TTC549 (cell line): ENCODE measurements at regions not wholly inside any gene's neighbourhood (a gene's known extent, or its start where the extent isn't known, plus 50 kb on each side); places are given as distances from the start of the nearest gene placed in this dataset.
"Not testable (repeated sequence)": the region's sequence is repeated elsewhere in the genome, so short reads cannot be mapped to it uniquely, and the experiment has no call there.

Source experiments
- FAIRE-seq: peaks from 2 replicates; lab custom pipeline; 2012; peaks lifted over from hg19 to GRCh38; lab: Jason Lieb, UNC

DNA sequence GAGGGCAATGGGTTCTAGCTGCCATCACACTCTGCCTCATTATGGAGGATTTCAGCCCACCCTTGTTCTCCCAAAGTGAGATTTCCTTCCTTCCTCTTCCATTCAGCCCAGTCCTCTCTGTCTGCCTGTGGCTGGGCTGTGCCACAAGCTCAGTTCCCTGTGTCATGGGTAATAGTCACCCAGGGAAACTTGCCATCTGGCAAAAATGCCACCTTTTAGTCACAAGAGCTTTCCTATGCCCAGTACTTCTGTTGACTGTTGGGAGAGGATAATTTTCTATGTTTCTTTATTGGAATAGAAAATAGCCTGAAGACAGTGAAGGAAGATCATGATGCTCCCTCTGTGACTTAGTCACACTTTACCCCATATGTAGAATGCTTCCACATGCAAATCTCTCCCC lies 71.4 kb downstream of the TLR4 start:
- no peak for FAIRE-seq

DNA sequence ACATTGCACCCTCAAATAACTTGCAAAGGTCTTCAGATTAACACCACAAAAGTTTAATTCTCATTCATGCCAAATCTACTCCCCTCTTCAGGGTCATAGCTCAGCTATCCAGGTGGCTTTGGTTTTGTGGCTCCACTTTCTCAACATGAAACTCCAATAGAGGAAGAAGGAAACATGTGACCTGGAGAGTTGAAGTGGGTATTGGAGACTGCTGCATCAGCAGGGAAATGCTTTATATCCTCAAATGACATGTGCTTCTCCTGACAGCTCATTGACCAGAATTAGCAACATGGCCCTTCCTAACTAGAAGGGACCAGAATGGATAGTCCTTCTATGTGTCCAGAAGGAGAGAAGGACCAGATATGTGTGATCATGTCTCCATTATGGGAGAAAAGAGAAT lies 73.6 kb downstream of the TLR4 start:
- no peak for FAIRE-seq

DNA sequence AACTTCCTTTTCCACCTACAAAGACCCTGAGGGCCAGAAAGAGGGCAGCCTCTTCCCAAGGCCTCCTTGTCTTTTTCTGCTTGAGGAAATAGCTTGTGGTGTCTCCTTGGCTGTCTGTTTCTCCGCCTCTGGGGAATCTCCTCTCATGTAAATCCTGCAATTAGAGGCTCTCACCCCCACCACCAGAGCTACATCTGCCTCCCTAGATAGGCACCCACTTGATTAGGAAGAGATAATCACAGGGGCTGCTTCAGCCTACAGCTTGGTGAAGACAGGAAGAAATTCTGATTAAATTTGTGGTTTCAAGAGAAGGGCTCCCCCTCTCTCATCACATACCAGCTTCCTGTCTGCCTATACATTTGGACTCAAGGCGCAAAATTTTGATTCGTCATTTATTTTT lies 75.6 kb downstream of the TLR4 start:
- FAIRE-seq: no peak

DNA sequence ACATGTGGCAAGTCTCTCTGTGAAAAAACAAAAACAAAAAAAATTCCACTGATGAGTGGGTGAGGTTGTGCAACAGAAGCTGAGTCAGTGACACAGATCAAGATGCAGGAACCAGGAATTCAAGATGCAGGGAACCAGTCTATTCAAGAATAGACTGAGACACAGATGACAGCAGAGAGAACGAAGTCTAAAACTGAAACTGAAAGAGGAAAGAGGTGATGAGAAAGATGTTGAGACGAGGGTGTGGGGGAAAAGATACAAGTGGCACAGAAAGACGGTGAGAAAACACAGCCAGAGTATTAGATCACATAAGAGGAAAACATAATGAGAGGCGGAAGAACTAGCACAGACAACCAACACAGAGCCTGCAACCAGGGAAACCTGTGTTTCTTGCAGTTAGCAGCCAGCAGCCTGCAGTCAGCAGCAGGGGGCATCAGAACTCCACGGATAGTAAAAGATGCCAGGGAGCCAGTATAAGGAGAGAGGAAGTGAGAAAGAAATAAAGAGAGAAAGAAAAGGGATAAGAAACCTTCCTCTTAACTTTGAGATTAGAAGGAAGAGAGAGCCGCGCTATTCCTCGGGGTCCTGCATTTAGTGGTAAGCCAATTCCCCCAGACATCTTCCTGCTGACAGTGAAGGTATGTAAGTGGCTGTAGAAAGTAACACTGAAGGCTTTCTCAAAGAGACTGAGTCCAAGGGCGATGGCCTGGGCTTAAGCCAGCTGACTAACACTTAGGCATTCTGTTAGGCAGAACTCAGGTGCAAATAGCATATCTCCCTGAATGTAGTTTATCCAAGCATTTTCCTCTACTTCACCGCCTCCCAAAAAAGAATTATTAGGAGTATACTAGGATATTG lies 79.0 kb downstream of the TLR4 start:
- FAIRE-seq: no peak

DNA sequence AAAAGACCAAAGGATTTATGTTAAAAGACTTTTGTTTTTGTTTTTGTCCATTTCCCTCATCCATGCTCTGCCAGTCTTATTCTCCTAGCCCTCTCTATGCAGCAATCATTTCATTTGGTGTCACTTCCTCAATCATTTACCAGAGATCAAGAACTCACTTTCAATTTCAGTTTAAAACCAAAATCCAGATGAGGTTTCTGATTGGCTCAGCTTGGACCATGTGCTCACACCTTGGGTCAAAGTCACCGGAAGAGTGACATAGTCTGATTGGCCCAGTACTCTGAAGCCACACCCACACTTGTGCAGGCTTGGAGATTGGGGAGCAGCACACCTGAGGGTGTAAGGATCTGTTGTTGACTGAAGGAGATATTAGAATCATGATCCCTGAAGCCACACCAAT lies 79.6 kb downstream of the TLR4 start:
- no peak for FAIRE-seq

DNA sequence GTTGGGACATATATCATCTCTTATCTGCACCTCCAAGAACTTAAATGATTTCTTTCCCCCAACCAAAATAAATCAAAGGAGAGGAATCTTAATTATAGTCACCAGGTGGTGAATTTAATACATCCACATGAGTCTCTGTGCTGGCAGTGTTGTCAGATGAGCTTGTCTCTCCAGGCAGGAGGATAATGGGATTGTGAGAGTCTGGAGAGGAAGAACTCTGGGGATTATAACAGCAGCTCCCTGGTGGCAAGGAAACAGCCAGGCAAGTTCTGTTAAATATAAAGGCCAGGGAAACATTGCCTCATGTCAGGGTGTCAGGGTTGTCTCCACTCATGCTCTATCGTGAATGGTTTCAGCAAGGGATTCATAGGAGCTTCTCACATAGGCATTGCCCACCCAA lies 80.8 kb downstream of the TLR4 start:
- FAIRE-seq: no peak

DNA sequence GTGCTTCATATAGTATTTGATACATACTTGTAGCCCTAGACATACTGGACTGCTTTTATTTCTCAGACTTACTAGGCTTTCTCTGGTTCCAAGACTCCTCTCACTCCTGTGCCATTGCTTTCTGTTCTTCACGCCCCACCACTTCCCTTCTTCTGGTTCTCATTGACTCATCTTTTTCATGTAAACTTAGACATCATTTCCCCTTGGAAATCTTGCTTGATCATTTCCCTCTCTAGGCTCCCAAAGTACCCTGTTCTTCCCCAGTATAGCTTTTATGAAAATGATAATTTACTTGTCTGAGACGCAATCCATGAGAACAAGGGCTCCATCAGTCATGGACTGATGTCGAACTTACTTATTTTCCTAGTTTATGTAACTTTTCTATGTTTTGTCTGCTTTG lies 83.5 kb downstream of the TLR4 start:
- no peak for FAIRE-seq

DNA sequence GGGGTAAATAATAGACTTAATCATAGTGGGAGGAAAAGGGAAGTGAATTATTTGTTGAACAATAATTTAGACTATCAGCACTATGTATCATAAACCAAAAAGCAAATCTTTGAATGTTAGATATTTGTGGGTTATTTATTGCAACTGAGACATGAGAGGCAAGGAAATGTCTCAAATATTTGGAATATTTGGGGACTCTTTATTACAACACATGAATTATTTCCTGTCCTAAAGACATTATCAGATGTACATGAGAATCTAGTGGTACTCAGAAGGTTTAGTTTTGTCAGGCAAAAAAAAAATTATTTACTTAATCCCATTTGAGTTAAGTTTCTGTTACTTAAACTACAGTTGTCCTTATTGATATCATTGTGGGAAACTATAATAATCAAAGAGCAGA lies 91.1 kb downstream of the TLR4 start:
- FAIRE-seq: no peak

DNA sequence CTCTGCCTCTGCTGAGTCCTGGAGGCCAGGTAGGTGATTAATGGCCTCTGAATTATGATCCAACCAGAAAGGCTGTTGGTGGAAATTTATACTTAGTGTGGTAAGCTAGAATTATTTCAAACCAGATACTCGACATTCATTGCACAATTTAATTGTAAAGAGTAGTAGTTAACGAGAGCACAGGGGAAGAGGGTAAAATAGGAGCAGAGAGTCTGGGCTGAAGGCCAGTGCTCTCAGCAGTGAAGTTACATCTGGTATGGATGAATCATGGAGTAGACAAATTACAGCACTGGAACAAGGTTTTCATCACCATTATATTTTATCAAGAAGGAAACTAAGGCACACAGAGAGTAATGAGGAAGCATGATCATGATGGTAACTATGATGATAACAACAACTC lies 92.5 kb downstream of the TLR4 start:
- no peak for FAIRE-seq

DNA sequence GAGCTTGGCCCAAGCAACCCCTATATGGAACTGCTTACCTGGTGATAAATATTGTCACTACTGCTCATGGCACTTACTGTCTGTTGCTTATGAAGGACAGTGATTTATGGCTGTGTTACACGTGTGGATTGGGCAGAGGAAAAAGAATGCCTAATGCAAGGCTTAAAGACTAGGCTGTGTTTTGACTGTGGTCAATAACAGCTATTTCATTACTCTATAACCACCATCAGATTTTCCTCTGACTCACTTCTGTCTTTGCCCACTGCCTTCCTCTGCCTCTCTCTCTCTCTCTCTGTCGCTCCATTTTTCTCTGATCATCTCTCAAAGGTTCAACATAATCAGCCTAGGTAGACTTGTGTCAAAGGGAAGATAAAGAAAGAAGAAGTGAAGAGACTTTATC lies 96.2 kb downstream of the TLR4 start:
- no peak for FAIRE-seq

DNA sequence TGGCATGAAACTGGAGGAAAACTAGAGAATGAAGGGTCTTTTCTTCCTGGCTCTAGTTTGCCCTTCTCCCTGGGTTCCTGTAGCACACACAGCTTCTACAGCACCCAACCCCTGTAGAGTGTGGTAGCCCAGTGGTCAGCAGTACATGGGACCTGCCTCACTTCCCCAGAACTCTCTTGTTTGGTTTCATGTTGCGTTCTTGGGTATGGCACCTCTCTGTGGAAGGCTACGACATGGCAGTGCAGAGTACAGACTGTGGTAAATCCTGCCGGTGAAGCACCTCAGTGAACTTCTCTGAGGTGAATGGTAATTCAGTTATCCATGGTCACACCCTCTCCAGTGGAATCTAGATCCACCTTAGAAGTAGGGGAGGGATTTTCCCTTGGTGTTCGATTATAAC lies 105.5 kb downstream of the TLR4 start:
- FAIRE-seq: no peak

DNA sequence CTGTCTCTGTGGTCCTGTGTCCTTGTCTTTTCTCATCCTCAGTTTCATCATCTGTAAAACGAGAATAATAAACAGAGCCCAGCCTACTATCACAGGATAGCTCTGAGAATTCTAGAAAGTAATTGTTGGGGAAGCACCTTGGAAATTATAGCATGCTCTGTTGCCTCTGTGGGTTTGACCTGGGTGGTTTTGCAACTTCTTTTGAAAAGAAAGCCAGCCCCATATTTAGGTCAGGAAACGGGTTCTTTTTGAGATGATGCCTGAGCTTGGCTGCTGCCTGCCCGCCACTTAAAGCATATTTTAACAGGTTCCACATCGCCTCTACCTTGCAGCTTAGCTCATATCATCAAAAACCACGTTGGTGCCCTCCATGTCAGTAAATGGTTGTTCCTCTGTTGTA lies 111.1 kb downstream of the TLR4 start:
- no peak for FAIRE-seq

DNA sequence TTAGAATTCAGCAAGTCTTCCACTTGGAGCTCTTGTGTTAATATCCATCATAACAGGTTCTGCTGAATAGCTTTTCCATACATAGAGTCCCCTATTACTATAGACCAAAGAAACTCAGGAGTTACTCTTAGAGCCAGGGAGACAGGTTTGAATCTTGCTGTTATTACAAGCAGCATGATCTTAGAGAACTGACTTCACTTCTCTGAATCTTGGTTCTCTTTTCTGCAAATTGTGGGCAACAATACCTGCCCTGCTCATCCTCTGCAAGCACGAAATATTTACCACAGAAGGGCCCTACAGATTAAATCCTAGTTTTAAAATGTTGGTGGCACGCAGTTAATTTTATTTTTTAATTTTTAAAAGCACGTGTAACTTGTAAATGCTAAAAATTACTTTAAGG lies 111.7 kb downstream of the TLR4 start:
- no peak for FAIRE-seq

DNA sequence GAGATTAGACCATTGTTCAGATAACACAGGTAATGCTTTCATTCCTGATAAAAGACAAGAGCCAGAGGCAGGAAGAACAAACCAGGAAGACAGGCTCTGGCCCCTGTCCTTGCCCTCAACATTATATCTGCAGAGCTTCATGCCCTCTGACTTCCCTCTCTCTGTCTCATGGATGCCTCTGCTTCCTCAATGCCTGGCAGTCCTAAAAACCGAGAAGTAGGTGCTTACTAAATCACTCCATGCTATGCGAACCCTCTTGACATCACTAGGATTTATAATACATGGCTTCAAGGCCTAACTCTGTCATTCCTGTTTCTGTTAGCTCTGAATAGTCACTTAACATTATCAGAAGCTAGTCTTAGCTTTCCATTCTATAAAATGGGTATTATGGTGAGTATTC lies 117.8 kb downstream of the TLR4 start:
- FAIRE-seq: no peak

DNA sequence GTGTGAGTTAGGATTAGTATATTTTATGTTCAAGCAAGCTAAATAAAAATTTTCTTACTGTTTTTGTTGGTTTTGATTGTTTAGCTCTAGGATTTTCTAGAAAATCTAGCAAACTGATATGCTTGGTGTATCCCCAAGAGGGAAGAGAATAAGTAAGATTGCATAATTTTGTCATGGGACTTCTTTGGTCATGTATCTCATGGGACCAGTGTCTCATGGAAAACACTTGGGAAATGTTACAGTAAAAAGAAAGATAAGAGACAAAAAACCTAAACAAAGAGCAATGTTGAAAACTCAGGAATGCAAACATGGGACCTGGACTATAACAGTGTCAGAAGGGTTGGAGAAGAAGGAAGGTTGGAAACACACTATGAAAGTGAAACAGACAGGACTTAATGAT lies 119.4 kb downstream of the TLR4 start:
- FAIRE-seq: no peak

DNA sequence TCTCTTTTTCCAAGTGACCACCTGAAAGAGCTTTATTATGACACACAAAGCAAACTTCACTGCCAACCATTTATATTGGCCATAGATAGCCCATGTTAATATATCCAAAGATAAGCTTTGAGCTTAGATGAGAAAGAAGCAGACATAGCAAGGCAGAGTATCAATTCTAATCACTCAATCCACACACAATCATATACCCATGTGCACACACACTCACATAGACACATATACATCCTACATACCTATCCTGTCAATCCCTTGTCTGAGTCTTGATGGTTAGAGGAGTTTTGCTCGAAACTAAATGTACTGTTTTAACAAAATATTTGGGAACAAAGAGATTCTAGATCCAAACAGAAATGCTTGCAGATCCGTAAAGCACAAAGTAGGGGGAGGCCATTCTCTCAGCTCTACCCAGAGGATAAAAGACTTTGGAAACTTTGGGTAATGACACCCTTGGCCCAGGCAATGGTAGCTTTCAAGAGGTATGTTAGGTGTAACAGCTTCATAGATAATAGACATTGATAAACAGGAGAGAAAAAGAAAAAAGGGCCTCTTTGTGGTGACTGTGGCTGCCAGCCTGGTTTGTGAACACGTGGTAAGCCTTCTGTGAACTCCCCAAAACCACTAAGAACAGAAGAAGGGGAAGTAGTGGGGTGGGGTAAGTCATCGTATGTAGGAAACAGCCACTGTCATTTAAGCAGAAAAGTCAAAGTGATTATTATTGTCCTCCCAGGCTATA lies 121.6 kb downstream of the TLR4 start:
- FAIRE-seq: no peak

DNA sequence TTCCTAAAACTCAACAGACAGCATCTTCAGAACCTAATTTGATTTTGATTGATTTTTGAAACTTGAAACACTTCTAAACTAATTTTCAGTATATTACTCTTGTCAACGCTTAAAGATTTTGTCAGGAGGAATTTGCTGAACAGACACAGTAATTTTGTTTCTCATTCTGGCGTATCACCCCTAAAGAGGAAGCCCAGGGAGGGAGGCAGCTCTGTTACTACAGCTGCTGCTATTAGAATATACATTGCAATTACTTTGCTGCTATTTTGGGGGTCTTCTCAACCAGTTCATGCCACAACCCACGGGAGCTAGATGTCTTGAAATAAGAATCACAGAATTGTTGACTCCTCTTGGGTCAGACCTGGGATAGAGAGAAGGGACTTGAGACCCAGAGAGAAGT lies 122.6 kb downstream of the TLR4 start:
- FAIRE-seq: no peak

DNA sequence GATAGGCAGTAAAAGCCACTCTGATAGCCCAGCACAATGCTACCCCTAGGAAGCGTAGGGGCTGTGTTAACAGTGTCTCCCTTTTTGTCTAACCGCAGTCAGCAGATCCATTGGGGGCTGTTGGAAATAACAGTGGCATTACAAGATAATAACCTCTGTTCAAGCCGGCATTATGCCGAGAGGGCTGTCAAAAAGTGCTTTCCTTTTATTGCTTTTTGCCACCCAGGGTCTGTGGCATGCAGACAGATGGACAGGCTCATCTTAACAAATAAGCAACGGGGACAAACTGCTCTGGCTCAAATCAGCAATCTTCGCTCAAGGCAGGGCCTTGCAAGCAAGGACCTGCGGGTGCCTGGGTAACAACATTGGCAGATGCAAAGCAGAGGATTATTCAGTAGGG lies 123.3 kb downstream of the TLR4 start:
- FAIRE-seq: no peak

DNA sequence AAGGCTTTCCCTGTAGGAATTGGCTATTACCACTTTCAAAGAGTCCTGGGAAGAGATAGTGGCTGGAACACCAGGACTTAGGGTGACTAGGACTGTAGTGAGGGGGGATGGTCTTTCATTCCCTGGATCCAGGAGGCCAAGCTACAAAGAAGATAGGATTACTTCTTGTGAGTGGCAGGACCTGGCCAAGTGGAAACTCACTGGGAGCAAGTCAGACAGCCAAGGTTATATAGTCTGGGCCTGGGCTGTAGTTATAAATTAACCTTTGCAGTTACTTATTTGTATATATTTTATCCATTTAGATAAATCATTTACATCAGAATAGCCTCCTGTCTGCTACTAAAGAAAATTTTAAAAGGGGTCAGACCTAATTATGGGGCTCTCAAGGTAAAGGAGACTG lies 124.3 kb downstream of the TLR4 start:
- no peak for FAIRE-seq

DNA sequence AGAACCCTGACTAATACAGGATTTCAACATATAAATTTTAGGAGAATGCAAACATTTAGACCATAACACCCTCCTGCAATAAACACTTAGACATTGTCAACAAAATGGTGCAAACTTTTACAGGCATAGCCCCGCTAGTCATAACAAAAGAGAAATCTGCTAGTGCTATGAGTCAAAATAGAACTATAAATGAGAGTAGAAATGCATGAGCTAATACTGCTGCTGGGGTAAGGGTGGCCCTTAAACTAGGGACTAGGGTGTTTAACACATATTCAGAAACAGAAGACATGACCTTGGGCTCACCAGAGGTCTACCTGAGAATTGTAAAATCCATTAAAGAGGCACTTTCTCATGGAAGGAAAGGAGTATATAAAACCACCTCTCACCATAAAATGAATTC lies 131.6 kb downstream of the TLR4 start:
- no peak for FAIRE-seq

DNA sequence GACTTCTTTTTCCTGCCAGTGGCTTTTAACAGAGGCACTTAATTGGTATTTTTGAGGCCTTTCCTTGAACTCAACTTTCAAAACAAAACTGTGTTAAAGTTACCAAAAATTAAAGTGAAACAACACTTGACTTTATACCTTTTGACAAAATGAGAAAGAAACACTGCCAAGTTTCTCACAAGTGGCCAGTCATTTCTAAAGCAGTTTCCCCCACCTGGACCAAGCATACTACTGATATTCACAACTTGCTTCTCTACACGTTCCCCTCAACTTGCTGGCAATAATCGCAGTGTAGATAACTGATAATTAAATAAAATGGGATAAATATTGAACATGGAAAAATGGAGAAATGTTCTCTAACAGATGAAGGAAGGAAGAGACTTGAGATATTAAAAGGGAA lies 135.7 kb downstream of the TLR4 start:
- no peak for FAIRE-seq

DNA sequence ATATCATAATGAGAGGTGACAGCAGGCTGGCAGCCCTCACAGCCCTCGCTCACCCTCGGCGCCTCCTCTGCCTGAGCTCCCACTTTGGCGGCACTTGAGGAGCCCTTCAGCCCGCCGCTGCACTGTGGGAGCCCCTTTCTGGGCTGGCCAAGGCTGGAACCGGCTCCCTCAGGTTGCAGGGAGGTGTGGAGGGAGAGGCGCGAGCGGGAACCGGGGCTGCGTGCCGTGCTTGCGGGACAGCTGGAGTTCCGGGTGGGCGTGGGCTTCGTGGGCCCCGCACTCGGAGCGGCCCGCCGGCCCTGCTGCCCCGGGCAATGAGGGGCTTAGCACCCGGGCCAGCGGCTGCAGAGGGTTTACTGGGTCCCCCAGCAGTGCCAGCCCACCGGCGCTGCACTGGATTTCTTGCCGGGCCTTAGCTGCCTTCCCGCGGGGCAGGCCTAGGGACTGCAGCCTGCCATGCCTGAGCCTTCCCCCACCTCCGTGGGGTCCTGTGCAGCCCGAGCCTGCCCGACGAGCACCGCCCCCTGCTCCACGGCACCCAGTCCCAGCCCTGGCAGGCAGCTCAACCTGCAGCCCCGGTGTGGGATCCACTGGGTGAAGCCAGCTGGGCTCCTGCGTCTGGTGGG lies 147.7 kb downstream of the TLR4 start:
- FAIRE-seq: not testable (repeated sequence)

DNA sequence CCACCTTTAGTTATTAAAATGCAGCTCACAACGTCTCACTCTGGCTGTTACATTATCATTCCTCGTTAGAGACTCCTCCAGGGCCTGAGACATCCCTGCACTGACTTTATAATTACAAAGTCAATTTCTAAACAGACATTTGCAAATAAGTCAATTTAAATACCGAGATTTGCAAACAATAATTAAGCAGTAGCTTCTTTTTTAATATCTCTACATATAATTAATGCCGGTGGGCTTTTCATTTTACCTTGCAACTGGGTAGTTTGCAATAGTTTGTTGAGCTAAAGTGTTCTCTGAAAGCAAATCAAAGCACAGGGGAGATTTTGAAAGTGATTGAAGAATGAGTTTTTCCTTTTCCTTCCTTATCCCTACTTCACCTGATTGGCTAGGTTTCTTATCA lies 154.4 kb downstream of the TLR4 start:
- FAIRE-seq: no peak

DNA sequence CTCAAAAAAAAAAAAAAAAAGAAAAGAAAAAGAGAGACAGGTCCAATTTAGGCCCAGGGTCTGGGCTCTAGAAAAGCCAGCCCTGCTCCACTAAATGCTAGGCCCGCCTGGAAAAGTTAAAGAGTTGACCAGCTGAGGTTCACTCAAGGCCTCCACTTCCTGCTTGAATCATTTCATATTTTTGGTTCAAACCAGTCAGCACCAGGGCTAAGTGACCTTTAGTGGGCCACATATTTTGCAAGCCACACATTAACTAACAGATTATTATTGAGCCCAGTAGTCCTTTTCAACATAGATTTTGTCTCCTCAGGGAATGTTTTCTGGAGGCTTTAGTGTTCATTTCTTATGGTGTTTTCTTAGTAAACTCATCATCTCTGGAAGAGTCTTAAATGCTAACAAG lies 156.6 kb downstream of the TLR4 start:
- no peak for FAIRE-seq
